ENCODE measurements at regions not wholly inside any gene's neighbourhood (a gene's known extent, or its start where the extent isn't known, plus 50 kb on each side); places are given as distances from the start of the nearest gene placed in this dataset.

GRCh38 chr3:72224804-72225509 is 440.0 kb upstream of the PROK2 start:
- no peak for DNase-seq (ENCODE audit: extremely low read depth in 1 of 2, low read depth in 1 of 2)

DNA sequence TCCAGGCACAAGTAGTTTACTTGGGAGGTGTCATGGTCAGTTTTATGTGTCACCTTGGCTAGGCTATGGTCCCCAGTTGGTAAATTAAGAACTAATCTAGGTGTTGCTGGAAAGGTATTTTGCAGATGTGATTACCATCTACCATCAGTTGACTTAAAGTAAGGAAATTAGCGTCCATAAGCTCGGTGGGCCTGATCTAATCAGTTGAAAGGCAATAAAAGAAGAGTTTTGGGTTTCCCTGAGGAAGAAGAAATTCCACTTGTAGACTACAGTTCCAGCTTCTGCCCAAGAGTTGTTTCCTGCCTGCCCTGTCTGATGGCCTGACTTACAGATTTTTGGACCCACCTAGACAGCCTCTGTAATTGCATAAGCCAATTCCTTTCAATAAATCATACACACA is 438.7 kb upstream of the PROK2 start:
- no peak for DNase-seq (ENCODE audit: extremely low read depth in 1 of 2, low read depth in 1 of 2)

DNA sequence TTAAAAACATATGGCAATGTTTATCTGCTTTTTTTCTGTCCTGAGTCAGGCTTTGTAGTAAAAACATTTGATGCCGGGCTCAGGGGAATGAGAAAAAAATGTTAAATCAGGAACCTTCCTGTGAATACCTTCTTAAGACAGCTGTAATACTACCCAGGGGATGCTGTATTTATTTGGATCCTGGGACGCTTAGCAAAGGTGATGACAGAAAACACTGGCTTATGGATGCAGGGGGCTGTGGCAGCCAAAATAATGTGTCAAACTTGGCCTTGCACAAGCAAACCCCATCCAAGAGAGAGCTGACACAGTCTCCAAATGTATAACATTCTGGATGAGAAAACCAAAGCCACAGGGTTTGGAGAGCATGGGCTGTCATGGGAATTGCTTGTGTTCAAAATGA is 438.2 kb upstream of the PROK2 start:
- no peak for DNase-seq (ENCODE audit: extremely low read depth in 1 of 2, low read depth in 1 of 2)

DNA sequence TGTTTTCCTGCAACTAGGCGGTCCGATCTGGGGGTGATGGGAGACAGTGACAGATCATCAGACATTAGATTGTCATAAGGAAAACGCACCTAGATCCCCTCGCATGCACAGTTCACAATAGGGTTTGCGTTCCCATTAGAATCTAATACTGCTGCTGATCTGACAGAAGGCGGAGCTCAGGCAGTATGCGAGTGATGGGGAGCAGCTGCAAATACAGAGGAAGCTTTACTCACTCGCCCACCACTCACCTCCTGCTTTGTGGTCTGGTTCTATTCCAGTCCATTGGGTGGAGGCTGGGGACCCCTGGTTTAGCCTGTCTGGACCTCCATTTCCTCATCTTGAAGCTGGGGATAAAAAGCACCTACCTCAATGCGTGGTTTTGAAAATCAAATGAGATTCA is 437.5 kb upstream of the PROK2 start:
- no peak for DNase-seq (ENCODE audit: extremely low read depth in 1 of 2, low read depth in 1 of 2)

- no peak for DNase-seq (ENCODE audit: extremely low read depth in 1 of 2, low read depth in 1 of 2)
Observed at GRCh38 chr3:72220946-72221345, 436.0 kb upstream of the PROK2 start.

DNA sequence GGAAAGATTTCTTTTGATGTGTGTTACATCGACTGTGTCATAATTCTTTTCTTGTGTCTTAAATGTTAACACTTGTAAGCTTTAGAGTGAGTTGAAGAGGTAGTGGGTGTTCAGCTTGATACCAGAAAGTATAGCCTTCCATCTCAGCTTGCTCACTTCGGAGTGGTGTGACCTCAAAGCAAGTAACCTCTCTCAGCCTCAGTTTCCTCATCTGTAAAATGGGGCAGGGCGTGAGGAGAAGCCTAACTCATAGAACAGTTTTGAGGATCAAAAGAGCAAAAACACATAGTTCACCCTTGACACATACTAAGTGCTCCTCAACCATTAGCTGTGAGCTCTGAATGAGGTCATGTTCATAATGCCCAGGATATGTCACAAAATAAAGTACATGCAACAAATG is 434.8 kb upstream of the PROK2 start:
- no peak for DNase-seq (ENCODE audit: extremely low read depth in 1 of 2, low read depth in 1 of 2)

GRCh38 chr3:72217570-72217969 is 432.6 kb upstream of the PROK2 start:
- DNase-seq (ENCODE audit: extremely low read depth in 1 of 2, low read depth in 1 of 2): no peak

DNA sequence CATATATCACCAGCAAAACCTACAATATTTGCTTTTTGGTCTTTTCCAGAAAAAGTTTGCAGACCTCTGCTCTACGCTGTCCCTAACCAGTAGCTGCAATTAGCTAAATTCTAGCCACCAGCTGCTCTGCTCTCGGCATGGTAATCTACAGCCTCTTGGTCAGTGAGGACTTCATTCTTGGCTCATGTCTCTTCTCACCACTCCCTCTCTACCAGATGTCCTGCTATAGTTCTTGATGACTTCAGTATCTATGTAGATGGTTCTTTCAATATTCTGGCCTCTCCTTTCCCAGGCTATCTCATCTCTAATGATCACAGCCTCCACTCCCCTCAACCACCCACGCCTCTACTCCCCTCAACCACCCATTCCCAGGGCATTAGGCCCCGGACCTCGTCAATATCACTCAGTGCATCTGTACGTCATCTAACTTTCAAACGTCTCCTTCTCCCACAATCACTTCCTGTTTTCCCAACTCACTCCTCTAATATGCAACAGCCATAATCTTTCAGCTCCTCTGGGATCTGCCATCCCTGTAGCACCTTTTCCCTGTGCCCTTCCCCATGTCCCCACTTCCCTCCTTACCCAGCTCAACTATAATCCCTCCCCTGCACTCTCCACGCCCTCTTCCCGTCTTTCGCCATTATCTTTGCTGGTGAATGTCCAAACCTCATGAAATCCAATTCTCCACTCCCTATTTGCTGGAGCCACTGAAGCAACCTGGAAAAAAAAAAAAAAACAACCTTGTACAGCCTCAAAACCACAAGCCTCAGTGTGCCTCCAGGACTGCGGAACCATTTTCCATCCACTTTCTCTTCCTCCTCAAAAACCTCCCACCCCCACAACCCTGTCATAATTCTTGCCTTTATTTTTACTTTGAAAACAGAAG is 429.4 kb upstream of the PROK2 start:
- DNase-seq (ENCODE audit: extremely low read depth in 1 of 2, low read depth in 1 of 2): no peak

- no peak for DNase-seq (ENCODE audit: extremely low read depth in 1 of 2, low read depth in 1 of 2)
Observed at GRCh38 chr3:72213296-72214065, 428.5 kb upstream of the PROK2 start.

GRCh38 chr3:72212396-72212795 is 427.4 kb upstream of the PROK2 start:
- no peak for DNase-seq (ENCODE audit: extremely low read depth in 1 of 2, low read depth in 1 of 2)

DNA sequence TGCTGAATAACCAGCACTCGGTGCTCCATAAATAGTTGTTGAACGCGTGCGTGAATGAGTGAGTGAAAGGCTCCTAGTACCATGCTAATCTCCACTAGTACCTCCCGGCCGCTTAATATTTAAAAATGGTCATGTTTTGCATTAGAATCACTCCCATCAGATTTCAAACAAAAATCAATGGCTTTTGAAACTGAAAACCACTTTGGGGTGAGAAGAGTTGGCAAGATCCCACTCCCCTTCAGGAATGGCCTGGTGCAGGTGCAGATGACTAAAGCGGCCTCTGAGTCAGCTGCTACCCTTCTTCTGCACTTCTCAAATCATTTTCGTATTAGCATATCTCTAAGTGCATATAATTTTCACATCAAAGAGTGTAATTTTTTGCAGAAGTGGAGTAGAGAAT is 425.3 kb upstream of the PROK2 start:
- no peak for DNase-seq (ENCODE audit: extremely low read depth in 1 of 2, low read depth in 1 of 2)

GRCh38 chr3:72205297-72205826 is 420.4 kb upstream of the PROK2 start:
- DNase-seq (ENCODE audit: extremely low read depth in 1 of 2, low read depth in 1 of 2): no peak

- no peak for DNase-seq (ENCODE audit: extremely low read depth in 1 of 2, low read depth in 1 of 2)
Observed at GRCh38 chr3:72204452-72204851, 419.5 kb upstream of the PROK2 start.

- no peak for DNase-seq (ENCODE audit: extremely low read depth in 1 of 2, low read depth in 1 of 2)
Observed at GRCh38 chr3:72203613-72204349, 418.8 kb upstream of the PROK2 start.

DNA sequence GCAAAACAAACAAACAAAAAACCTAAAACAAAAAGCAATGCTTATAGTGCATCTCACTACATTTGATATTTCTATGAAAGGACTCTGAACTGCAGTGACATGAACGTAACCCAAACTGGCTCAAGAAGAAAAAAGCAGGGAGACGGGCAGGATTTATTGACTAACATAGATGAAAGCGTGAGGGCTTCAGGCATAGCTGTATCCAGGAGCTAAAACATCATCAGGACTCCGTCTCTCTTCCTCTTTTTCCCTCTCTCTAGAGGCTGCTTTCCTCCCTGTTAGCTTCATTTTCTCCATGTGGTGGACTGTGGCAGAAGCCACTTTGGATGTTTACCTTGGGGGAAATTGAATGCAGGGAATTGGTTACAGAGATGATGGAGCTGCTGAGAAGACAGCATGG is 418.2 kb upstream of the PROK2 start:
- no peak for DNase-seq (ENCODE audit: extremely low read depth in 1 of 2, low read depth in 1 of 2)

- no peak for DNase-seq (ENCODE audit: extremely low read depth in 1 of 2, low read depth in 1 of 2)
Observed at GRCh38 chr3:72200332-72200731, 415.4 kb upstream of the PROK2 start.

DNA sequence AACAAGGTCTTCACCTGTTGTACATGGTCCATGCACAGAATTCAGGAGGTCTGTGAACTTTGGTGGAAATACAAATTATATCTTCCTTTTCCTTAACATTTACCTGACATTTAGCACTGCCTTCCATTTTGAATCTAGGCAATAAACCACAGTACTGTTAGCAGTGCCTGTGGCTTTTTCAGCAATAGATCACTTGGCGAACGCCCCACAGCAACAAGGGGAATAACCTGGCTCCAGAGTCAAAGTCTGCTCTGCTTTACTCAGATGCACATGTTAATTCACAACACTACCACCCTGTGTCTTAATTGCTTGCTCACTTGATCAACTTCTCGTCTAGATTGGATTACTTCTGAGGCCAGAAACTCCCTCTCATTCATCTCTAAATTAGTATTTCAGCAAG is 414.6 kb upstream of the PROK2 start:
- no peak for DNase-seq (ENCODE audit: extremely low read depth in 1 of 2, low read depth in 1 of 2)

DNA sequence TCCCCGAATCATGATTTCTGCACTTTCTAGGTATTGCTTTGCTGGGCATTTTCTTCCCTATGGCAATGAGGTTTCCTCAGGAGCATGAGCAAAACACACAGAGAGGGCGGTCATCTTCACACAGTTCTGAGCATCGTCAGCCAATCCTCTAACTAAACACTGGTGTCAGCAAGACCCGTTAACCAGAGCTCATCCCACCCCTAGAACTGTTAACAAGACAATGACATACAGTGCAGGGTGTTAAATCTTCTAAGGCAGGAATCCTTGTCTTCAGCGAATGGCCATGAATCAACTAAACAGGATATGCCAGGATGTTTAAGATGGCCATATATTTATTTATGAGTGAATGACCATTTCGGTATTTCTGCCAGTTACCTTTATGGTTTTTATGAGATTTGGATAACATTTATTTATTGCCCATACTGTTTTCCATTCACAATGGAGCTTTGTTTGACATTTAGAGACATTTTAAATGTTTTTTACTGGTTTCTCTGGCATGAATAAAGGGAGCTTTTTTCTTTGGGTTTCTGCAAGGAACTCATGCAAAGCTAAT is 411.5 kb upstream of the PROK2 start:
- no peak for DNase-seq (ENCODE audit: extremely low read depth in 1 of 2, low read depth in 1 of 2)

DNA sequence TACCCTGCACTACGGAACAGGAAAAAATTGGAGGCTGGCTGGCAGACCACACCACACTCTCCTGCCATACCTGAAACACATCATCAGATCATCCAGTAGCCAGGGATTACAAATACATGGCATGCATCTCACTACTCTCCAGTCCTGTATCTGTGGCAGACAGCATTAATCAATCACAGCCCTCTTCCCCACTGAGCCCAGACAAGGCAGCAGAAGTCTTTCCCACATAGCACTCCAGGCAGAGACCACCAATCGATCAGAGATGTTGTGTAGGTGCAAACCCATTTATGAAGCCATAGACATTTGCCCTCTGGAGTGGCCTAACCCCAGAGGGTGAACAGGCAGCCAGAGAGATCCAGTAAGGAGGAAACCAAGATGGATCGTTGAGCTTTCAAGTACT is 410.9 kb upstream of the PROK2 start:
- DNase-seq (ENCODE audit: extremely low read depth in 1 of 2, low read depth in 1 of 2): no peak

- no peak for DNase-seq (ENCODE audit: extremely low read depth in 1 of 2, low read depth in 1 of 2)
Observed at GRCh38 chr3:72194458-72194857, 409.5 kb upstream of the PROK2 start.

All from activated CD8-positive, alpha-beta memory T cell treated with anti-CD3 and anti-CD28 coated beads for 1 hour (primary cell).